H9 (cell line): ENCODE measurements at regions not wholly inside any gene's neighbourhood (a gene's known extent, or its start where the extent isn't known, plus 50 kb on each side); places are given as distances from the start of the nearest gene placed in this dataset.

Experiments used
- DNase-seq: peaks from one replicate; pipeline ENCODE4 v3.0.0-alpha.2; 2017
- H2AFZ ChIP-seq: one replicate; pipeline ENCODE4 v1.6.1; 2013; ENCODE audit warnings: mild to moderate bottlenecking, low read length, control low read depth, moderate library complexity
- H2AK5ac ChIP-seq: 2 replicates; pipeline ENCODE4 v1.6.1; 2013; ENCODE audit warnings: low read length, control low read depth, mixed read lengths; ENCODE audit not compliant: insufficient read length
- H2BK120ac ChIP-seq: one replicate; pipeline ENCODE4 v1.6.1; 2013; ENCODE audit warnings: low read depth, mild to moderate bottlenecking, low read length, control low read depth, inconsistent platforms; ENCODE audit not compliant: poor library complexity, severe bottlenecking
- H2BK12ac ChIP-seq: 2 replicates; pipeline ENCODE4 v1.6.1; 2013; ENCODE audit warnings: low read length, control low read depth, mixed read lengths, low read depth; ENCODE audit not compliant: insufficient read length
- H2BK15ac ChIP-seq: 2 replicates; pipeline ENCODE4 v1.6.1; 2013; ENCODE audit warnings: low read depth, low read length, control low read depth
- H2BK20ac ChIP-seq: one replicate; pipeline ENCODE4 v1.6.1; 2013; ENCODE audit warnings: low read depth, mild to moderate bottlenecking, low read length, control low read depth, inconsistent platforms; ENCODE audit not compliant: poor library complexity, severe bottlenecking
- H2BK5ac ChIP-seq: 2 replicates; pipeline ENCODE4 v1.6.1; 2013; ENCODE audit warnings: low read length, control low read depth, mixed read lengths; ENCODE audit not compliant: insufficient read length
- H3K14ac ChIP-seq: 2 replicates; pipeline ENCODE4 v1.6.1; 2013; ENCODE audit warnings: low read length, control low read depth; ENCODE audit not compliant: insufficient read depth
- H3K18ac ChIP-seq: 2 replicates; pipeline ENCODE4 v1.6.1; 2013; ENCODE audit warnings: low read depth, mild to moderate bottlenecking, mixed read lengths, low read length, control low read depth; ENCODE audit not compliant: insufficient read length
- H3K23ac ChIP-seq: 2 replicates; pipeline ENCODE4 v1.6.1; 2013; ENCODE audit warnings: low read length, control low read depth, mixed read lengths, low read depth; ENCODE audit not compliant: insufficient read length
- H3K23me2 ChIP-seq: 2 replicates; pipeline ENCODE4 v1.6.1; 2013; ENCODE audit warnings: low read depth, mild to moderate bottlenecking, mixed read lengths, low read length, control low read depth; ENCODE audit not compliant: insufficient read length, poor library complexity, severe bottlenecking
- H3K27ac ChIP-seq: 2 replicates; pipeline ENCODE4 v1.5.1; 2013; ENCODE audit warnings: low read length, control low read depth, mixed read lengths, low read depth; ENCODE audit not compliant: insufficient read length
- H3K27me3 ChIP-seq: 2 replicates; pipeline ENCODE4 v1.6.1; 2013; ENCODE audit warnings: low read length, control low read depth, inconsistent platforms; ENCODE audit not compliant: insufficient read depth
- H3K4ac ChIP-seq: 2 replicates; pipeline ENCODE4 v1.6.1; 2013; ENCODE audit warnings: low read depth, mild to moderate bottlenecking, control low read depth, inconsistent platforms, low read length, moderate library complexity
- H3K4me1 ChIP-seq: 2 replicates; pipeline ENCODE4 v1.6.1; 2013; ENCODE audit warnings: low read length, control low read depth, inconsistent platforms; ENCODE audit not compliant: insufficient read depth
- H3K4me2 ChIP-seq: 2 replicates; pipeline ENCODE4 v1.6.1; 2013; ENCODE audit warnings: low read length, control low read depth, mixed read lengths; ENCODE audit not compliant: insufficient read length, insufficient read depth
- H3K56ac ChIP-seq: 2 replicates; pipeline ENCODE4 v1.6.1; 2013; ENCODE audit warnings: low read depth, mild to moderate bottlenecking, mixed read lengths, low read length, control low read depth; ENCODE audit not compliant: insufficient read length
- H3K79me1 ChIP-seq: 2 replicates; pipeline ENCODE4 v1.6.1; 2013; ENCODE audit warnings: low read depth, mild to moderate bottlenecking, moderate library complexity, low read length, control low read depth, inconsistent platforms; ENCODE audit not compliant: insufficient read depth, poor library complexity, severe bottlenecking
- H3K79me2 ChIP-seq: 2 replicates; pipeline ENCODE4 v1.6.1; 2013; ENCODE audit warnings: low read length, control low read depth, inconsistent platforms; ENCODE audit not compliant: insufficient read depth
- H3K9ac ChIP-seq: 2 replicates; pipeline ENCODE4 v1.6.1; 2013; ENCODE audit warnings: low read length, control low read depth, mixed read lengths; ENCODE audit not compliant: insufficient read length; ENCODE audit errors: extremely low read depth
- H3K9me3 ChIP-seq: one replicate; pipeline ENCODE4 v1.6.1; 2013; ENCODE audit warnings: low read depth, low read length, inconsistent platforms; ENCODE audit not compliant: control insufficient read depth
- H3T11ph ChIP-seq: one replicate; pipeline ENCODE4 v1.6.1; 2013; ENCODE audit warnings: mild to moderate bottlenecking, low read length, control low read depth, inconsistent platforms
- H4K20me1 ChIP-seq: one replicate; pipeline ENCODE4 v1.6.1; 2013; ENCODE audit not compliant: control insufficient read depth, insufficient read length, insufficient read depth
- H4K5ac ChIP-seq: 2 replicates; pipeline ENCODE4 v1.6.1; 2013; ENCODE audit warnings: low read depth, mild to moderate bottlenecking, mixed read lengths, low read length, control low read depth; ENCODE audit not compliant: insufficient read length
- H4K8ac ChIP-seq: replicated peaks from 2 replicates; pipeline ENCODE4 v1.6.1; 2013; ENCODE audit warnings: low read length, control low read depth, mixed read lengths, low read depth; ENCODE audit not compliant: insufficient read length
- H4K91ac ChIP-seq: 2 replicates; pipeline ENCODE4 v1.6.1; 2013; ENCODE audit warnings: low read depth, mild to moderate bottlenecking, moderate library complexity, mixed read lengths, low read length, control low read depth; ENCODE audit not compliant: insufficient read length
- H3K27ac Mint-ChIP-seq, 3 experiments: 2 replicates in 2 of 3; 3 replicates in 1 of 3; pipeline ENCODE4 v1.8.0; 2020 to 2021; ENCODE audit warnings: mixed read lengths in 3 of 3, mild to moderate bottlenecking in 1 of 3, moderate library complexity in 1 of 3
- H3K27me3 Mint-ChIP-seq: 2 replicates; pipeline ENCODE4 v1.8.0; 2021; ENCODE audit warnings: low read depth, mild to moderate bottlenecking, moderate library complexity, mixed read lengths
- H3K36me3 Mint-ChIP-seq, 3 experiments: 2 replicates in 2 of 3; 3 replicates in 1 of 3; pipeline ENCODE4 v1.8.0; 2020 to 2021; ENCODE audit warnings: low read depth in 3 of 3, mixed read lengths in 3 of 3; ENCODE audit not compliant: insufficient read depth in 1 of 3
- H3K4me1 Mint-ChIP-seq, 2 experiments: 2 replicates each; pipeline ENCODE4 v1.8.0; 2020; ENCODE audit warnings: mixed read lengths in 2 of 2
- H3K4me3 Mint-ChIP-seq, 2 experiments: 2 replicates in 1 of 2; 3 replicates in 1 of 2; pipeline ENCODE4 v1.8.0; 2020 to 2021; ENCODE audit warnings: mild to moderate bottlenecking in 2 of 2, mixed read lengths in 2 of 2, moderate library complexity in 1 of 2
- H3K9me3 Mint-ChIP-seq, 2 experiments: 2 replicates in 1 of 2; 3 replicates in 1 of 2; pipeline ENCODE4 v1.8.0; 2020; ENCODE audit warnings: mild to moderate bottlenecking in 2 of 2, mixed read lengths in 2 of 2, moderate library complexity in 1 of 2
- WGBS: extraction: QIAGEN DNeasy Blood & Tissue Kit; methylation state at CpG from one replicate; pipeline ENCODE4 v1.1.7; 2013; ENCODE audit warnings: missing lambda C conversion rate, low lambda C conversion rate, mixed read lengths; ENCODE audit not compliant: insufficient read length; ENCODE audit errors: extremely low coverage; 5-methylcytosine and 5-hydroxymethylcytosine counted together
- TF ChIP-seq, protein P1 (sequence below): fragments of 200-600 bp; sonication (generic); conservative IDR thresholded peaks from 3 replicates; pipeline ENCODE4 v1.8.0; 2021; ENCODE audit warnings: antibody characterized with exemption, mild to moderate bottlenecking

DNA sequence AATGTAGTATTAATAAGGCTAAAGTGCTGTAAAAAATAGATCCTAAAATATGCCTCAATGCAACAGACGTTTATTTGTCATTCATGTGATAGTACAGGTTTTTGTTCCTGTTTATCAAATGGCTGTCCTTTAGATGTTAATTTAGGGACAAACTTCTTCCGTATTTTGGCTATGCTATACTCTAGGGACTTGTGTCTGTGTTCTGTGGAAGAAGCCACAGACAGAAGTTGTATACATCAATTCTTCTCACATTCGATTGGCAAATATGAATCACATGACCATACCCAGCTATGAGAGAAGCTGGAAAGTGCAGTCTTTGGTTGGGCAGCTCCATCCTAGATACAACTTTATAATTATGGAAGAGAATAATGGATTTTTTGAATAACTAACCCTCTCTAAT lies 232.7 kb upstream of the SNX7 start:
- no peaks in the 10 kb centered on the region for H4K20me1 ChIP-seq
- H3K27me3 Mint-ChIP-seq = no peaks in the 10 kb centered on the region; the same call in 1 of the 2 replicates
- no peak overlapping the region for H3K9ac ChIP-seq
- WGBS = no CpG with 5 or more reads among the region's 3 CpGs
- no peaks in the 10 kb centered on the region for H3K9me3 ChIP-seq
- H3K27ac Mint-ChIP-seq = no peak overlapping the region
- no peak overlapping the region for H4K91ac ChIP-seq
- no peaks in the 10 kb centered on the region for H3K23me2 ChIP-seq
- H3K27ac ChIP-seq = no peak overlapping the region
- no peak overlapping the region for H2BK15ac ChIP-seq
- H3K4me2 ChIP-seq = no peak overlapping the region
- H3K14ac ChIP-seq = no peak overlapping the region
- H2BK20ac ChIP-seq = no peak overlapping the region
- no peak overlapping the region for H3K4ac ChIP-seq
- no peaks in the 10 kb centered on the region for H3K36me3 Mint-ChIP-seq
- no peak overlapping the region for H3K56ac ChIP-seq
- H2BK12ac ChIP-seq = no peak overlapping the region
- TF ChIP-seq, protein P1, sequence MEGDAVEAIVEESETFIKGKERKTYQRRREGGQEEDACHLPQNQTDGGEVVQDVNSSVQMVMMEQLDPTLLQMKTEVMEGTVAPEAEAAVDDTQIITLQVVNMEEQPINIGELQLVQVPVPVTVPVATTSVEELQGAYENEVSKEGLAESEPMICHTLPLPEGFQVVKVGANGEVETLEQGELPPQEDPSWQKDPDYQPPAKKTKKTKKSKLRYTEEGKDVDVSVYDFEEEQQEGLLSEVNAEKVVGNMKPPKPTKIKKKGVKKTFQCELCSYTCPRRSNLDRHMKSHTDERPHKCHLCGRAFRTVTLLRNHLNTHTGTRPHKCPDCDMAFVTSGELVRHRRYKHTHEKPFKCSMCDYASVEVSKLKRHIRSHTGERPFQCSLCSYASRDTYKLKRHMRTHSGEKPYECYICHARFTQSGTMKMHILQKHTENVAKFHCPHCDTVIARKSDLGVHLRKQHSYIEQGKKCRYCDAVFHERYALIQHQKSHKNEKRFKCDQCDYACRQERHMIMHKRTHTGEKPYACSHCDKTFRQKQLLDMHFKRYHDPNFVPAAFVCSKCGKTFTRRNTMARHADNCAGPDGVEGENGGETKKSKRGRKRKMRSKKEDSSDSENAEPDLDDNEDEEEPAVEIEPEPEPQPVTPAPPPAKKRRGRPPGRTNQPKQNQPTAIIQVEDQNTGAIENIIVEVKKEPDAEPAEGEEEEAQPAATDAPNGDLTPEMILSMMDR = no peak
- H3K79me1 ChIP-seq = no peaks in the 10 kb centered on the region
- no peak overlapping the region for H2BK5ac ChIP-seq
- no peak overlapping the region for H3T11ph ChIP-seq
- no peaks in the 10 kb centered on the region for H3K9me3 Mint-ChIP-seq
- no peak overlapping the region for H4K8ac ChIP-seq
- no peaks in the 10 kb centered on the region for H3K4me1 ChIP-seq
- H3K27me3 ChIP-seq = no peaks in the 10 kb centered on the region
- H2BK120ac ChIP-seq = no peak overlapping the region
- H3K23ac ChIP-seq = no peak overlapping the region
- DNase-seq = no peak
- H3K18ac ChIP-seq = no peak overlapping the region
- H2AK5ac ChIP-seq = no peak overlapping the region
- H3K4me3 Mint-ChIP-seq = no peak overlapping the region
- peaks cover 2 to 6% of the 10 kb centered on the region in 2 experiments; a peak in 2 of 4 replicates for H3K4me1 Mint-ChIP-seq
- no peaks in the 10 kb centered on the region for H3K79me2 ChIP-seq
- H4K5ac ChIP-seq = no peak overlapping the region
- H2AFZ ChIP-seq = no peak overlapping the region
